Activated naive CD4-positive, alpha-beta T cell treated with anti-CD3 and anti-CD28 coated beads for 36 hours (primary cell): ENCODE measurements at regions not wholly inside any gene's neighbourhood (a gene's known extent, or its start where the extent isn't known, plus 50 kb on each side); places are given as distances from the start of the nearest gene placed in this dataset.
"Not testable (repeated sequence)": the region's sequence is repeated elsewhere in the genome, so short reads cannot be mapped to it uniquely, and the experiment has no call there.

Experiments
- CTCF ChIA-PET: fragments of 350-600 bp; sonication (Branson Sonifier 250); formaldehyde crosslinking; loops from one replicate; lab custom pipeline; 2021; ENCODE audit warnings: antibody characterized with exemption; lab: Charles Lee
- DNase-seq: peaks from one replicate; pipeline ENCODE4 v3.0.0-alpha.2; 2020
- H3K27ac Mint-ChIP-seq: one replicate; pipeline ENCODE4 v1.8.0; 2021; ENCODE audit warnings: mild to moderate bottlenecking, mixed read lengths
- H3K27me3 Mint-ChIP-seq: one replicate; pipeline ENCODE4 v1.8.0; 2021; ENCODE audit warnings: low read depth, mixed read lengths
- H3K36me3 Mint-ChIP-seq: one replicate; pipeline ENCODE4 v1.8.0; 2021; ENCODE audit warnings: low read depth, mixed read lengths
- H3K4me1 Mint-ChIP-seq: one replicate; pipeline ENCODE4 v1.8.0; 2021; ENCODE audit warnings: low read depth, mixed read lengths
- H3K4me3 Mint-ChIP-seq: one replicate; pipeline ENCODE4 v1.8.0; 2021; ENCODE audit warnings: mild to moderate bottlenecking, moderate library complexity, mixed read lengths
- H3K9me3 Mint-ChIP-seq: one replicate; pipeline ENCODE4 v1.8.0; 2021; ENCODE audit warnings: mixed read lengths
- intact Hi-C: fragments of 100-400 bp; cut with micrococcal nuclease; formaldehyde crosslinking; loops from one replicate; pipeline ENCODE4 v1.15.1; 2023

DNA sequence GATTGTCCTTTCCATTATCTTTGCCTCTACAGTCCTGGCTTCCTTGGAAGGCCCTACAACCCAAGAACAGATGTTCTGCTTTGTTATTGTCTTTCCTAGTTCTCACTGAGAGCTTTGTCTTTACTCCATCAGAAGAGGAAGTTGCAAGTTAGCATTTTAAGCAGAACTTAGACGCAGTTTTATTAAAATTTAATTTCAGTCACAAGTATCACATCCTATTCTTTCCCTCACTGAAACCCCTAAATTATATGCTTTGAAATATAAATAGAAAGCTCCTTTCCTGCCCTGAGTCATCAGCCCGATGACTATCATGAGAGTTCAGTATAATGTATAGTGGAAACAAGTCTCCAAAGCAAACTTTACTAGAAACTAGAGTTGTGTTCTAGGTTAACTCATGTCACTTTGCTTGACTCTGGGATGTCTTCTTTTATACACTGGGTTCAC is 291.2 kb upstream of the RBMS3 start:
- peak; percentile 5 for DNase-seq
- CTCF ChIA-PET = no interaction called here

DNA sequence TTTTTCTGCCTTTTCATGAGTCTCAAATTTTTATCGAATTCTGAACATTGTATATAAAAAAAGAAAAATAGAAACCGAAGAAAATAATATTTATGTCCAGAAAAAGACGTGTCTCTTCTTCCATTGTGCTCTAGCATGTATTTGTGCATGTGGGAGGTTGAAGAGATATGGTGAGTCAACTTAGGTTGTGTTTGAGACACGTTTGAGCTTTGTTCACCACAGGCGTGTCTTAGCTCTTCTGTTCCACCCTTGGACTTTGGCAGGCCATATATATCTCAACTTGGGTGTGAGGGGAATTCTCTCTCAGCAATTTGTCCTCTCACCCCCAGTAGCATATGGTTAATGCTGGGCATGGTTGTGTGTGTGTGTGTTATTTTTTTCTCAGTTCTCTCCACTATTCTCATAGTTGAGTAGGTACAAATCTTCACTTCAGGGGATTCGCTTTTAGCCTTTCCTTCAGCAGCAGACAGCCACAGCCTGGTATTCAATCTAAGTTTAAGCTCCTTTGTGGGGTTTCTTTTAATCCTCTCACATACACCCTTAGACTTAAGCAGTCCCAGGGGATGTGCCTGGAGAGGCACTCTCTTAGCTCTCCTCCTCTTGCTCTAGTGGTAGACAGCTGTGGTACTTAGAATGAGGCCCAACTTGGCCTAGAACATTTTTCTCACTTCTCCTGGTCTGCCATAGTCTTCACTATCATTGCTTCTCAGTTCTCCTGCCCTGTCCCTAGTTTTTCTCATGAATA is 286.5 kb upstream of the RBMS3 start:
- no peak for DNase-seq
- CTCF ChIA-PET = no interaction called here
- Mint-ChIP-seq H3K4me3 (no peak overlapping the region), H3K9me3 (peaks cover 7% of the 10 kb centered on the region), H3K4me1 (no peaks in the 10 kb centered on the region), H3K27me3 (no peaks in the 10 kb centered on the region), H3K27ac (no peak overlapping the region), H3K36me3 (no peaks in the 10 kb centered on the region)
- intact Hi-C loops = no loop called here

More for the DNA sequence above, 291.2 kb upstream of the RBMS3 start:
- Mint-ChIP-seq H3K27me3 (no peaks in the 10 kb centered on the region), H3K4me1 (no peaks in the 10 kb centered on the region), H3K4me3 (no peak overlapping the region), H3K36me3 (no peaks in the 10 kb centered on the region), H3K27ac (no peak overlapping the region), H3K9me3 (no peaks in the 10 kb centered on the region)
- intact Hi-C loops = no loop called here

DNA sequence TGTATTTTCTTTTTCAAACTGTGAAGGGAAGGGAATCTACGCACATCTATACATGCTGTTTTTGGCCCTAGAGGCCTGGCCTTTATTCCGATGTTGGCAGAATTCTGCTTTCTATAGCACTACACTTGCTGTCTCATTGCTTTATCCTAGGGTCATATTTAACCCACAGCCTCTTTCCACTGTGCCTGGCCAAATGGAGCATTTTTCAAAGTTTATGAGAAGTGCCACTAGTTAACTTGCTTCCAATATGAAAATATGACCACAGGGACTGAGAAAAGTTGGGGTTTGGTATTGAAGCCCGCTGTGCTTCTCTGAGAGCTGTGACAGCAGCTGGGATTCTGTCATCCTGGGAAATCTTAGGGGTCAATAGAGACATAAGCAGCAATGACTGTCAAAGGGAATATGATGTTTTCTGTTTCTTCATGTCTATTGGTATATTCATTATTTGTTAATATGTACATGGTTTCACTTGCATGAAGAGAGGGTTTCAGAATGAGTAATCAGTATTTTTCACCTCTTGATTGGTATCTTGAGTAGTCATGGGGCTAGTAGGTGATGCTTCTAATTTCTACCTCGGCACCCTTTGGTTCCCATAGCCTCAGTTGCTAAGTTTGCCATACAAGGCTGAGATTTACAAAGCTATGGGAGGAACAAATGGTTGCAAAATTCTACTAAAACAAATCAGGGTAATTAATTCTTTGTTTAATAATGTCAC is 275.8 kb upstream of the RBMS3 start:
- intact Hi-C loops = no loop called here
- Mint-ChIP-seq H3K27me3 (no peaks in the 10 kb centered on the region), H3K36me3 (no peaks in the 10 kb centered on the region), H3K27ac (no peak overlapping the region), H3K9me3 (no peaks in the 10 kb centered on the region), H3K4me1 (no peaks in the 10 kb centered on the region), H3K4me3 (no peak overlapping the region)
- CTCF ChIA-PET = no interaction called here
- no peak for DNase-seq

DNA sequence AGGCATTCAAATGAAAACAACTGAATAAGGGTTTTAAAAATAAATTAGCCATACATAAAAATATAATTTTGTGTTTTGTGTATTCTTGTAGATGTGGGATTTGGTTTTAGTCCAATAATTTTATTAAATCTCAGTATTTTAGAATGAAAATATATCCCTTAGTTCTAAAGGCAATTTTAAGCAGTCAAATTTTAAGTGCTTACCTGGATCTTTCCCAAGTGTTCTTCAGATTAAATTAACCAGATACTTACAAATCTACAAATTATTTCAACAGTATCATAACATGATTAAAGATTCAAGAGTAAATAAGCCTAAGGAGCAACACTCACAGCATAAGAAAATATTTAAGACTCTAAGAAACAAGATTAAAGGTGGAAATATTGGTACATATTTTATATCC is 275.0 kb upstream of the RBMS3 start:
- no peak overlapping the region for H3K27ac Mint-ChIP-seq
- CTCF ChIA-PET = no interaction called here
- H3K9me3 Mint-ChIP-seq = no peaks in the 10 kb centered on the region
- H3K4me3 Mint-ChIP-seq = no peak overlapping the region
- H3K36me3 Mint-ChIP-seq = no peaks in the 10 kb centered on the region
- intact Hi-C loops = no loop called here
- H3K4me1 Mint-ChIP-seq = no peaks in the 10 kb centered on the region
- H3K27me3 Mint-ChIP-seq = no peaks in the 10 kb centered on the region
- DNase-seq = no peak

DNA sequence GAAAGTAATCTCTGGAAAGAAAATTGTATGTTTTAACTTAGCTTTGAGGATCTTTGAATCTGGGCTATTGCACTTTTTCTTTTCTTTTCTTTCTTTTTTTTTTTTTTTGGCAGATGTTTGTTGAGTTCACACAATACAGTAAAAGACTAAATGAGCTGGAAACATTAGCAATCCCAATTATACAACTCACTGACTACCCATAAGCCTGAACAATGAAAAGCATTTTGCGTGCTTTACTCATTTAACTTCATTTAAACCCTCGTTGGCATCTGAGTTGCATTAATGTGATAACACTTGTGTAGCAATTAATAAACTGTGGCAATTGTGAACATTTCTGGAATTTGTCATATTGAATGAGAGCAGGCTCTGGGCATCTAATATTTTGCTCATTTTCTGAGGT is 269.4 kb upstream of the RBMS3 start:
- Mint-ChIP-seq H3K9me3 (peaks cover 1% of the 10 kb centered on the region), H3K36me3 (no peaks in the 10 kb centered on the region), H3K27ac (no peak overlapping the region), H3K4me3 (no peak overlapping the region), H3K4me1 (no peaks in the 10 kb centered on the region), H3K27me3 (no peaks in the 10 kb centered on the region)
- CTCF ChIA-PET = no interaction called here
- DNase-seq = no peak
- intact Hi-C loops = no loop called here

DNA sequence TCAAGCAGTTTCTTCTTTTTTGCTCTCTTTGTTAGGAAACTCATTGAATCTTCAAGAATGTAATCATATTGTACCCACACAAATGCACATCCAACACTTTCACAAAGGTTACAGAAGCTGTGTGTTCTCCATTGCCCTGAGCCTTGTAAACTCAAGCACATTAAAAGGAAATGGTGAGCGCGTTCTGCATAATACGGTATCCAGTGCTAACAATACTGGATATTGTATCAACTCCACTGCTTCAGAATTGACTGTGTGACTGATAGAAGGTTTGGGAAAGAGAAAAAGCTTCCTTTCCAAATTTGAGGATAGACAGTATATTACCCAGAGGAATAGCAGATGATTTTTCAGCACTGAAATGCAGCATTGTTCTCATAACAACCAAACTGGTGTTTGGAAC is 268.9 kb upstream of the RBMS3 start:
- intact Hi-C loops = no loop called here

DNA sequence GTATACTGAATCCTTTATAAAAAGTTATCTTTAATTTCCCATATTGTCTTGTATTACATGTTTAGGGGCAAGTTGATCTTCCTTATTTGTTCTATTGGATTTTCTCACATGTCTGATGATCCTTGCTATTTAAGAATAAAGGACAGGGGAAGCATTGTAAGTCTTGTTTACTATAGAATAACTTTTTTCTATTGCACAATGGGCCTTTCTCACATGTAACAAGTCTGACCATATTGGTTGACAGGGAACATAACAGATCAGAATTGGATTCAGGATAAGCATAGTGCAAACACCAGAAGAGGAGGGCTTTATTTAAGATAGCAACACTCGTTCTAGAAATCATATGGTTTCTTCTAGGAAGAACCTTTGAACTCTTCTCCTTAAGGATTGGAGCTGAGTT is 257.9 kb upstream of the RBMS3 start:
- H3K4me1 Mint-ChIP-seq = no peaks in the 10 kb centered on the region
- no peak overlapping the region for H3K27ac Mint-ChIP-seq
- CTCF ChIA-PET = no interaction called here
- no peak for DNase-seq
- H3K9me3 Mint-ChIP-seq = peaks cover 4% of the 10 kb centered on the region
- no peaks in the 10 kb centered on the region for H3K36me3 Mint-ChIP-seq
- no peaks in the 10 kb centered on the region for H3K27me3 Mint-ChIP-seq
- H3K4me3 Mint-ChIP-seq = no peak overlapping the region
- intact Hi-C loops = no loop called here

More for the DNA sequence above, 268.9 kb upstream of the RBMS3 start:
- Mint-ChIP-seq H3K9me3 (peaks cover 1% of the 10 kb centered on the region), H3K4me1 (no peaks in the 10 kb centered on the region), H3K27ac (no peak overlapping the region), H3K27me3 (no peaks in the 10 kb centered on the region), H3K36me3 (no peaks in the 10 kb centered on the region), H3K4me3 (no peak overlapping the region)
- CTCF ChIA-PET = no interaction called here
- no peak for DNase-seq

DNA sequence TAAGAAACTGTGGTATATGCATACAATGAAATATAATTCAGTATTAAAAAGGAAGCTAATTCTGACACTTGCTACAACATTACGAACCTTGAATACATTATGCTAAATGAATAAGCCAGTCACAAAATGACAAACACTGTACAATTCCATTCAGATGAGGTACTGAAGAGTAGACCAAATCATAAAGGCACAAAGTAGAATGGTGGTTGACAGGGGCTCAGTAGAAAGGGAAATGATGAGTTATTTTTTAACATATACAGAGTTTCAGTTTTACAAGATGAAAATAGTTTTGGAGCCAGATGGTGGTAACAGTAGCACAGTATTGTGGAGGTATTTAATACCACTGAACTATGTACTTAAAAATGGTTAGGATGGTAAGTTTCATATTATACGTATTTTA is 254.6 kb upstream of the RBMS3 start:
- intact Hi-C loops = loop anchor here (1.0 to 2.0 kb wide), 3 partner anchors 91 to 257 kb away; no protein-coding TSS in a partner anchor
- no peak for DNase-seq
- CTCF ChIA-PET = no interaction called here
- no peak overlapping the region for H3K4me3 Mint-ChIP-seq
- H3K4me1 Mint-ChIP-seq = no peaks in the 10 kb centered on the region
- no peak overlapping the region for H3K27ac Mint-ChIP-seq
- H3K27me3 Mint-ChIP-seq = no peaks in the 10 kb centered on the region
- no peaks in the 10 kb centered on the region for H3K36me3 Mint-ChIP-seq
- peaks cover 4% of the 10 kb centered on the region for H3K9me3 Mint-ChIP-seq

DNA sequence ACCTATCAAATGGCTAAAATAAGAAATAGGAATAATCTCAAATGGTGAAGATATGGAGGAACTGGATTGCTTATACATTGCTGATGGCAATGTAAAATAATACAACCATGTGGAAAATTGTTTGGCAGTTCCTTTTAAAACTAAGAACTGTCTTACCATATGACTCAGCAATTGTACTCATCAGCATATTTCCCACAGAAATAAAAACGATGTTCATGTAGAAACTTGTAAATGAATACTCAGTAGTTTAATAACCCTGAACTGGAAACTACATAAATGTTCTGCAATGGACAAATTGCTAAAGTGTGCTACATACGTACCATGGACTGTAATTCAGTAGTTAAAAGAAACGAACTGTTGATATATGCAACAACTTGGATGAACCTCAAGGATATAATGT is 253.9 kb upstream of the RBMS3 start:
- H3K4me3 Mint-ChIP-seq = no peak overlapping the region
- H3K9me3 Mint-ChIP-seq = peaks cover 4% of the 10 kb centered on the region
- intact Hi-C loops = loop anchor here (1.0 to 2.0 kb wide), 3 partner anchors 92 to 256 kb away; no protein-coding TSS in a partner anchor
- no peaks in the 10 kb centered on the region for H3K4me1 Mint-ChIP-seq
- CTCF ChIA-PET = no interaction called here
- H3K27ac Mint-ChIP-seq = no peak overlapping the region
- DNase-seq = no peak
- no peaks in the 10 kb centered on the region for H3K36me3 Mint-ChIP-seq
- H3K27me3 Mint-ChIP-seq = peaks cover 2% of the 10 kb centered on the region

DNA sequence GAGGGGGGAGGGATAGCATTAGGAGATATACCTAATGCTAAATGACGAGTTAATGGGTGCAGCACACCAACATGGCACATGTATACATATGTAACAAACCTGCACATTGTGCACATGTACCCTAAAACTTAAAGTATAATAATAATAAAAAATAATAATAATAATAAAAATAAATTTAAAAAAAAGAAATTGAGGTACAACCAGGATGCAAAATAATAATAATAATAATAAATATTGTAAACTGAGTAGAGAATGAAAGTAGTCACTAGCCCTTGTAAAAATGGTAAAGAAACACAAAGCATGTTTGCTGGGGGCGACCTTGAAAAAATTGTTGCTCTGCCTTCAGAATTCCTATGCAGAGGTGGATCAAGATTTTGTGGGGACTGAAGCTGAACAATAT is 249.7 kb upstream of the RBMS3 start:
- H3K27ac Mint-ChIP-seq, H3K36me3 Mint-ChIP-seq, DNase-seq, H3K9me3 Mint-ChIP-seq, H3K4me3 Mint-ChIP-seq, H3K27me3 Mint-ChIP-seq, CTCF ChIA-PET, intact Hi-C loops, H3K4me1 Mint-ChIP-seq: not testable (repeated sequence)

DNA sequence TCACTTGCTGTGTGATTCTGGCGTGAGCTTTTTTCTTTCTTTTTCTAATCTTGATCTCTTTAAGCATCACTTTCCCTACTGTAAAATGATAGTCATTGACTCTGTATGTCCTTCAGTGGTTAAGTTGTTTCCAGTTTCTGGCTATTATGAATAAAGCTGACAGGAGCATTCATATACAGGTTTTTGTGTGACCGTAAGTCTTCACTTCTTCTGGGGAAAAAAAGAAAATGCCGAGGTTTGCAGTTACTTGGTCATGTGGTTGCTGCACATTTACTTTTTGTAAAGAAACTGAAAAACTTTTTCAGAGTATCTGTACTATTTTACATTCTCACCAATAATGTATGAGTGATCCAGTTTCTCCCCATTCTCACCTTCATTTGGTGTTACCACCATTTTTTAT is 247.4 kb upstream of the RBMS3 start:
- no peaks in the 10 kb centered on the region for H3K4me1 Mint-ChIP-seq
- CTCF ChIA-PET = no interaction called here
- H3K9me3 Mint-ChIP-seq = no peaks in the 10 kb centered on the region
- no peak for DNase-seq
- no peaks in the 10 kb centered on the region for H3K36me3 Mint-ChIP-seq
- peaks cover 2% of the 10 kb centered on the region for H3K27me3 Mint-ChIP-seq
- H3K4me3 Mint-ChIP-seq = no peak overlapping the region
- no peak overlapping the region for H3K27ac Mint-ChIP-seq
- intact Hi-C loops = no loop called here

DNA sequence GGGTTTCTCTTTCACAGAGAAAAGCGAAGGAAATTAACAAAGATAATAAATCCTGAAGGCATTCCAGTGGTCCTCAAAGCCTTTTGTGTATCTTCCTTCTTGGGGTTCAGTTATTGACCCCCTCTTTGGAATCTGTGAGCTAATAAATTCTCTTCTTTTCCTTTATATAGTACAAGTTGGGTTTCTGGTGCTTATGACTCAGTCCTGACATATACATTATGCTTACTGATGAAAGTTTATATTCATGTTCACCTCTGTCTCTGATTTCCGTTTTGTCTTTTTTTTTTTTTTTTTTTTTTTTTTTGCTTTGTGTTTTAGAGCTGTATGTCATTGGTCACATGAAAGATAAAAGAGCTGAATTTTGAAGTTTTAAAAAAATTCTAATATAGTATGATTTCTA is 230.7 kb upstream of the RBMS3 start:
- DNase-seq = no peak
- Mint-ChIP-seq H3K4me3 (no peak overlapping the region), H3K9me3 (peaks cover 16% of the 10 kb centered on the region), H3K4me1 (no peaks in the 10 kb centered on the region), H3K27ac (no peak overlapping the region), H3K36me3 (no peaks in the 10 kb centered on the region), H3K27me3 (peaks cover 4% of the 10 kb centered on the region)
- CTCF ChIA-PET = no interaction called here
- intact Hi-C loops = no loop called here

DNA sequence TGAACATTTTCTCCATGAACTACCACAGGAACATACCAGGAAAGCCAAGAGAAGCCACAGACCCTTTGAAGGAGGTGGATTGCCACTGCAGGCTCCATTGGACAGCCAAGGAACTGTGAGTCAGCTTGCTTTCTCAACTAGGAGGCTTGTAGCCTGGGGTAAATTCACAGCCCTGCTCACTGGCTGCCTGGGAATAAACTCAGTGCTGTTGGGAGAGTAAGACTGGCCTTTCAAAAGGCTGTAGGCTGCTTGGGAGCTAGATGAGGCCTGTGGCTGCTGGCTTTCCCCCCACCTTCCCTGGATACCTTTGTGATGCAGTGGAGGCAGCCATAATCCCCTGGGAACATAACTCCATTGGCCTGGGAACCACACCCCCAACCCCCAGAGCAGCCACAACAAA is 223.5 kb upstream of the RBMS3 start:
- H3K27me3 Mint-ChIP-seq = peaks cover 4% of the 10 kb centered on the region
- no peak overlapping the region for H3K4me3 Mint-ChIP-seq
- DNase-seq = no peak
- intact Hi-C loops = no loop called here
- CTCF ChIA-PET = interaction anchor here (0.6 to 0.8 kb wide), 2 partner anchors 14 to 548 kb away, joined by 3 read pairs; no protein-coding TSS in a partner anchor
- peaks cover 1% of the 10 kb centered on the region for H3K36me3 Mint-ChIP-seq
- H3K4me1 Mint-ChIP-seq = no peaks in the 10 kb centered on the region
- H3K9me3 Mint-ChIP-seq = peaks cover 21% of the 10 kb centered on the region
- no peak overlapping the region for H3K27ac Mint-ChIP-seq
